ENCODE measurements at regions not wholly inside any gene's neighbourhood (a gene's known extent, or its start where the extent isn't known, plus 50 kb on each side); places are given as distances from the start of the nearest gene placed in this dataset.
A peak's percentile ranks its signal among the peaks of the same experiment; 100 is the strongest.

GRCh38 chr1:172957491-172957890, 93.2 kb downstream of the TNFSF18 start:
- in situ Hi-C loops (cut with HindIII; ENCODE audit: low sequenced_read_pairs), result no loop called here
- DNase-seq (ENCODE audit: low read depth), result no peak
- TF ChIP-seq, protein P1, sequence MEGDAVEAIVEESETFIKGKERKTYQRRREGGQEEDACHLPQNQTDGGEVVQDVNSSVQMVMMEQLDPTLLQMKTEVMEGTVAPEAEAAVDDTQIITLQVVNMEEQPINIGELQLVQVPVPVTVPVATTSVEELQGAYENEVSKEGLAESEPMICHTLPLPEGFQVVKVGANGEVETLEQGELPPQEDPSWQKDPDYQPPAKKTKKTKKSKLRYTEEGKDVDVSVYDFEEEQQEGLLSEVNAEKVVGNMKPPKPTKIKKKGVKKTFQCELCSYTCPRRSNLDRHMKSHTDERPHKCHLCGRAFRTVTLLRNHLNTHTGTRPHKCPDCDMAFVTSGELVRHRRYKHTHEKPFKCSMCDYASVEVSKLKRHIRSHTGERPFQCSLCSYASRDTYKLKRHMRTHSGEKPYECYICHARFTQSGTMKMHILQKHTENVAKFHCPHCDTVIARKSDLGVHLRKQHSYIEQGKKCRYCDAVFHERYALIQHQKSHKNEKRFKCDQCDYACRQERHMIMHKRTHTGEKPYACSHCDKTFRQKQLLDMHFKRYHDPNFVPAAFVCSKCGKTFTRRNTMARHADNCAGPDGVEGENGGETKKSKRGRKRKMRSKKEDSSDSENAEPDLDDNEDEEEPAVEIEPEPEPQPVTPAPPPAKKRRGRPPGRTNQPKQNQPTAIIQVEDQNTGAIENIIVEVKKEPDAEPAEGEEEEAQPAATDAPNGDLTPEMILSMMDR (IDR thresholded peaks at IDR 0.05; ENCODE audit: low read depth, low read length, missing control alignments), result no peak
- no peak overlapping the region for H3K4me3 ChIP-seq (ENCODE audit: low read depth, low read length)

DNA sequence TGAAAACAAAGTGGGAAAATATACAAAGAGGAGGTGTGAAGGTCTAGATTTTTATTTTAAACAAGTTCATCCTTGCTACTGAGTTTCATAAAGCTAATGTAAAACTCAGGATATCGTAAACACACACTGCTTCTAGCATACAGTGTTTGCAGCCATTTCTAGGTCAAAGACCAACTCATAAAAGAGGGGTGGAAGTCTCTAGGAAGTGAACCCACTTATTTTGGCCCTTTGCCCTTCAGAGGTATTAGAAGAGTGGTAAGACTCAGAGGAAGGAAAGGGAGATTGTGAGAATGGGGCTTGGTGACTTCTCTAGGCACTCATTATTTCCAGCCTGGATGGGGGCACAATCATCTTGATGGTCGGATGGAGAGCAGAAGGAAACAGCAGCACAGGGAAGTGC, 91.2 kb downstream of the TNFSF18 start:
- in situ Hi-C loops (cut with HindIII; ENCODE audit: low sequenced_read_pairs), result no loop called here
- TF ChIP-seq, protein P1 (IDR thresholded peaks at IDR 0.05; ENCODE audit: low read depth, low read length, missing control alignments), result no peak
- no peak overlapping the region for H3K4me3 ChIP-seq (ENCODE audit: low read depth, low read length)
- no peak for DNase-seq (ENCODE audit: low read depth)

- in situ Hi-C loops (cut with HindIII; ENCODE audit: low sequenced_read_pairs), result no loop called here
- DNase-seq (ENCODE audit: low read depth), result no peak
- TF ChIP-seq, protein P1 (IDR thresholded peaks at IDR 0.05; ENCODE audit: low read depth, low read length, missing control alignments), result no peak
- no peak overlapping the region for H3K4me3 ChIP-seq (ENCODE audit: low read depth, low read length)
These were observed 90.7 kb downstream of the TNFSF18 start for GRCh38 chr1:172960019-172960418.

GRCh38 chr1:172960454-172961208, 90.1 kb downstream of the TNFSF18 start:
- in situ Hi-C loops (cut with HindIII; ENCODE audit: low sequenced_read_pairs), result no loop called here
- DNase-seq (ENCODE audit: low read depth), result peak; percentile 57
- TF ChIP-seq, protein P1 (IDR thresholded peaks at IDR 0.05; ENCODE audit: low read depth, low read length, missing control alignments), result no peak
- no peak overlapping the region for H3K4me3 ChIP-seq (ENCODE audit: low read depth, low read length)

DNA sequence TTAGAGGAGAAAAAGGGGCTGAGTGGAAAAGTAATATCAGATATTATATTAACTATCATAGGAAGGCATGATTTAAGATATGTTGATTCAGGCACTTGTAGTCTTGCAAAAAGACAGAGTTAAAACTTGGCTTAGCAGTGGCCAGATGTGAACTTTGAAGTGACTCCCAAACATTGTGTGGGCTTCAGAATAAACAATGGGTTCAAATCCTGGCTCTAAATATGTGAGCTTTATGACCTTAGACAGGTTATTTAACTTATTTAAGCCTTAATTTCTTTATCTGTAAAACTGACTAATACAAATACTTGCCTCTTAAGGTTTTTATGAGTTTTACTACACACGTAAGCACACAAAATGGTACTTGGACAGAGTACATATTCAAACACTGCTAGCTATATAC, 85.9 kb downstream of the TNFSF18 start:
- no peak overlapping the region for H3K4me3 ChIP-seq (ENCODE audit: low read depth, low read length)
- TF ChIP-seq, protein P1 (IDR thresholded peaks at IDR 0.05; ENCODE audit: low read depth, low read length, missing control alignments), result no peak
- DNase-seq (ENCODE audit: low read depth), result no peak
- in situ Hi-C loops (cut with HindIII; ENCODE audit: low sequenced_read_pairs), result no loop called here

DNA sequence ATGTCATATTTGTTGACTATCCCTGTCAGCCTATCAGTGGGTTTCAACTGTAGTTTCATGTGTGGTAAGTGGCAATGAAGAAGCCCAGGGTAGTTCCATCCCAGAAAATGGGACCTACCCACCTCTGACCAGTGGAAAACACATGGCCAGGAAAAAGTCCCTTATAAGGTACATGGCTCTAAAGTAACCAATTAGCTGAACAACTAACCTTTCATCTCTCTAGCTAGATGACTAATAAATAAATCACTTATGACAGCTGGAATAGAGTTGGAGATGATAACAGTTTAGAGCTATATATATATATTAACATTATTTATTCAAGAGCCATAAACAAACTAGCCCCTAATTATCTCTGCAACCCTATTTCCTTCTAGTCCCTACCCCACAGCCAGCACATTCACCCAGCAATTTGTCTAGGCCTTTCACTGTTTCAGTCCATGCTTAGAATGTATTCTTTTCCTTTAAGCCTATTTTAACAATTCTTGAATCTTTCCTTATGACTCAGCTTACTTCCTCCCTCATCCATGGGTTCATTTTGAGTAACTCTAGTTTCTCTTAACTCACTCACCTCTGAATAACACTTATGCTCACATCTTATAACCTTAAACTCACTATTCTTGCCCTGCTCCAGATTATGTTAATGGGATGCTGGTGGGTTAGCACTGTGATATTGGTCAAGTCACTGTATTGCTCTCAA, 83.7 kb downstream of the TNFSF18 start:
- DNase-seq (ENCODE audit: low read depth), result no peak
- in situ Hi-C loops (cut with HindIII; ENCODE audit: low sequenced_read_pairs), result no loop called here
- H3K4me3 ChIP-seq (ENCODE audit: low read depth, low read length), result no peak overlapping the region
- TF ChIP-seq, protein P1 (IDR thresholded peaks at IDR 0.05; ENCODE audit: low read depth, low read length, missing control alignments), result no peak
